D721Med (cell line): ENCODE measurements at regions not wholly inside any gene's neighbourhood (a gene's known extent, or its start where the extent isn't known, plus 50 kb on each side); places are given as distances from the start of the nearest gene placed in this dataset.

Source experiments
- DNase-seq: peaks from one replicate; pipeline ENCODE4 v3.0.0; 2011; ENCODE audit warnings: low spot score; ENCODE audit not compliant: insufficient read length
- FAIRE-seq: peaks from 2 replicates; lab custom pipeline; 2011; peaks lifted over from hg19 to GRCh38; lab: Jason Lieb, UNC
- CTCF ChIP-seq: IDR thresholded peaks from 2 replicates; pipeline ENCODE4 v1.5.1; 2012; ENCODE audit warnings: mild to moderate bottlenecking, control low read depth; ENCODE audit not compliant: insufficient read depth; ENCODE audit errors: missing control alignments

- TF ChIP-seq CTCF, result no peak
- no peak for FAIRE-seq
- DNase-seq, result no peak
Observed at GRCh38 chr10:61319386-61320256, 133.6 kb downstream of the TMEM26 start.

DNA sequence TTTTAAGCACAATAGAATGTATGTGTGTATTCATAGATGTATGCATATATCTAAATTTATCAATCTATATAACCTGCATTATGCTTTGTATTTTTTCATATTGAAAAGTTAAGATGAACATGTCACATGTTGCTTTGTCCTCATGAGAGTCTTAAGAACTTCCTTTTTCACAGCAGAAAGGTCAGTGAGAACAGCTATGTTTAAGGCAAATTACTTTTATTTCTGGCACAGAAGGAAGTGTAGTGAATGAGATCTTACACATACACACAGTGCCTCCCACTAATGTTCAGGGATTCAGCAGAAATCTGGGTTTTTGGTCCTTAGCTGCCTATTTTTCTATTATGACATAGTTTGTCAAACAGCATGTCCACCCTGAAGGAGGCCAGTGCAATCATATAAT lies 134.8 kb downstream of the TMEM26 start:
- FAIRE-seq (no peak), DNase-seq (no peak)
- TF ChIP-seq CTCF, result no peak

GRCh38 chr10:61317706-61318105 lies 135.5 kb downstream of the TMEM26 start:
- no peak for FAIRE-seq
- TF ChIP-seq CTCF, result no peak

GRCh38 chr10:61316676-61317265 lies 136.4 kb downstream of the TMEM26 start:
- no peak for TF ChIP-seq CTCF

More at GRCh38 chr10:61317706-61318105, 135.5 kb downstream of the TMEM26 start:
- DNase-seq, result no peak

DNA sequence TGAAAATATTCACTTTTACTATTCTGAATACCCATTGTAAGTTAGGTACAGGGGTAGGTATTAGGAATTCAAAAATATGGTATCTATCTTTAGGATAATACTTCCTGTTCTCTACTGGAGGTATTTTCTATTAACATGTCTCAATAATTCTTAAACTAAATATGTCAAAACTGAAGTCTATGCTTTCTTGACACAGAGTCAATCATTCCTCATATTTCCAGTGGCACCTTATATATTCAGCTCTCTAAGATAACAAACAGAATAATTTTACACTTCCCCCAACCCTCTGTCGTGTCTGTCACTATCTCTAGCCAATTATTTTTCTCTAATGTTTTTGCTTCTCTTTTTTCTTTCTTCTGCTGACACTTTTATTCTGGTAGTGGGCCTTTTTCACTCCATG lies 138.9 kb downstream of the TMEM26 start:
- no peak for FAIRE-seq
- no peak for TF ChIP-seq CTCF
- DNase-seq, result no peak

More at GRCh38 chr10:61316676-61317265, 136.4 kb downstream of the TMEM26 start:
- FAIRE-seq (no peak), DNase-seq (no peak)

- TF ChIP-seq CTCF, result no peak
- no peak for DNase-seq
- FAIRE-seq, result no peak
Observed at GRCh38 chr10:61313460-61313859, 139.7 kb downstream of the TMEM26 start.

GRCh38 chr10:61304746-61305145 lies 148.4 kb downstream of the TMEM26 start:
- TF ChIP-seq CTCF, result no peak
- FAIRE-seq, result no peak

More at GRCh38 chr10:61304746-61305145, 148.4 kb downstream of the TMEM26 start:
- DNase-seq, result no peak
